ENCODE measurements at regions not wholly inside any gene's neighbourhood (a gene's known extent, or its start where the extent isn't known, plus 50 kb on each side); places are given as distances from the start of the nearest gene placed in this dataset.
"Not testable (repeated sequence)": the region's sequence is repeated elsewhere in the genome, so short reads cannot be mapped to it uniquely, and the experiment has no call there.

GRCh38 chr15:95149036-95149435, 917.7 kb downstream of the MCTP2 start:
- WGBS = 51% methylated on average over 3 of the region's 3 CpGs
- Histone ChIP-seq H3K27me3 (replicated peaks; ENCODE audit: insufficient read depth) (no peaks in the 10 kb centered on the region), H3K4me1 (replicated peaks) (no peaks in the 10 kb centered on the region), H3K9me3 (no peaks in the 10 kb centered on the region), H3K36me3 (no peaks in the 10 kb centered on the region), H3K4me3 (no peak overlapping the region), H3K27ac (no peak overlapping the region)
- intact Hi-C loops (cut with DNase I) = no loop called here
- DNase-seq (ENCODE audit: low spot score) = no peak
- TF ChIP-seq POLR2A (IDR thresholded peaks at IDR 0.05) (no peak), CTCF (IDR thresholded peaks at IDR 0.05) (no peak), POLR2AphosphoS5 (IDR thresholded peaks at IDR 0.05) (no peak)

GRCh38 chr15:95149771-95150170, 918.4 kb downstream of the MCTP2 start:
- TF ChIP-seq POLR2A (IDR thresholded peaks at IDR 0.05) (no peak), CTCF (IDR thresholded peaks at IDR 0.05) (no peak), POLR2AphosphoS5 (IDR thresholded peaks at IDR 0.05) (no peak)
- intact Hi-C loops (cut with DNase I) = no loop called here
- H3K36me3 ChIP-seq = no peaks in the 10 kb centered on the region
- no peaks in the 10 kb centered on the region for H3K9me3 ChIP-seq
- H3K4me1 ChIP-seq (replicated peaks) = no peaks in the 10 kb centered on the region
- no peak for DNase-seq (ENCODE audit: low spot score)
- H3K27ac ChIP-seq = no peak overlapping the region
- H3K27me3 ChIP-seq (replicated peaks; ENCODE audit: insufficient read depth) = no peaks in the 10 kb centered on the region
- H3K4me3 ChIP-seq = no peak overlapping the region

- no peaks in the 10 kb centered on the region for H3K4me1 ChIP-seq (replicated peaks)
- TF ChIP-seq CTCF (IDR thresholded peaks at IDR 0.05) = no peak
- no peak for TF ChIP-seq POLR2A (IDR thresholded peaks at IDR 0.05)
- no peak for TF ChIP-seq POLR2AphosphoS5 (IDR thresholded peaks at IDR 0.05)
- no peaks in the 10 kb centered on the region for H3K36me3 ChIP-seq
- no peak for DNase-seq (ENCODE audit: low spot score)
- H3K27ac ChIP-seq = no peak overlapping the region
- intact Hi-C loops (cut with DNase I) = no loop called here
- H3K4me3 ChIP-seq = no peak overlapping the region
- no peaks in the 10 kb centered on the region for H3K27me3 ChIP-seq (replicated peaks; ENCODE audit: insufficient read depth)
- 67% methylated on average over 10 of the region's 10 CpGs for WGBS
- no peaks in the 10 kb centered on the region for H3K9me3 ChIP-seq
Observed at GRCh38 chr15:95150466-95150865, 919.1 kb downstream of the MCTP2 start.

- intact Hi-C loops (cut with DNase I) = no loop called here
- H3K27ac ChIP-seq = no peak overlapping the region
- H3K36me3 ChIP-seq = no peaks in the 10 kb centered on the region
- DNase-seq (ENCODE audit: low spot score) = no peak
- H3K4me1 ChIP-seq (replicated peaks) = no peaks in the 10 kb centered on the region
- H3K27me3 ChIP-seq (replicated peaks; ENCODE audit: insufficient read depth) = no peaks in the 10 kb centered on the region
- H3K9me3 ChIP-seq = no peaks in the 10 kb centered on the region
- no peak for TF ChIP-seq CTCF (IDR thresholded peaks at IDR 0.05)
- TF ChIP-seq POLR2A (IDR thresholded peaks at IDR 0.05) = no peak
- TF ChIP-seq POLR2AphosphoS5 (IDR thresholded peaks at IDR 0.05) = no peak
- no peak overlapping the region for H3K4me3 ChIP-seq
- 100% methylated on average over 1 of the region's 1 CpG for WGBS
Observed at GRCh38 chr15:95152741-95153140, 921.4 kb downstream of the MCTP2 start.

- H3K27ac ChIP-seq; H3K36me3 ChIP-seq; intact Hi-C loops (cut with DNase I); DNase-seq (ENCODE audit: low spot score); H3K27me3 ChIP-seq (replicated peaks; ENCODE audit: insufficient read depth); H3K4me3 ChIP-seq; H3K9me3 ChIP-seq; H3K4me1 ChIP-seq (replicated peaks): not testable (repeated sequence)
- 73% methylated on average over 2 of the region's 2 CpGs for WGBS
Observed at GRCh38 chr15:95153201-95153600, 921.8 kb downstream of the MCTP2 start.
